H9 (cell line): ENCODE measurements at regions not wholly inside any gene's neighbourhood (a gene's known extent, or its start where the extent isn't known, plus 50 kb on each side); places are given as distances from the start of the nearest gene placed in this dataset.

Experiments
- DNase-seq: peaks from one replicate; pipeline ENCODE4 v3.0.0-alpha.2; 2017
- H2AFZ ChIP-seq: one replicate; pipeline ENCODE4 v1.6.1; 2013; ENCODE audit warnings: mild to moderate bottlenecking, low read length, control low read depth, moderate library complexity
- H2AK5ac ChIP-seq: 2 replicates; pipeline ENCODE4 v1.6.1; 2013; ENCODE audit warnings: low read length, control low read depth, mixed read lengths; ENCODE audit not compliant: insufficient read length
- H2BK120ac ChIP-seq: one replicate; pipeline ENCODE4 v1.6.1; 2013; ENCODE audit warnings: low read depth, mild to moderate bottlenecking, low read length, control low read depth, inconsistent platforms; ENCODE audit not compliant: poor library complexity, severe bottlenecking
- H2BK12ac ChIP-seq: 2 replicates; pipeline ENCODE4 v1.6.1; 2013; ENCODE audit warnings: low read length, control low read depth, mixed read lengths, low read depth; ENCODE audit not compliant: insufficient read length
- H2BK15ac ChIP-seq: 2 replicates; pipeline ENCODE4 v1.6.1; 2013; ENCODE audit warnings: low read depth, low read length, control low read depth
- H2BK20ac ChIP-seq: one replicate; pipeline ENCODE4 v1.6.1; 2013; ENCODE audit warnings: low read depth, mild to moderate bottlenecking, low read length, control low read depth, inconsistent platforms; ENCODE audit not compliant: poor library complexity, severe bottlenecking
- H2BK5ac ChIP-seq: 2 replicates; pipeline ENCODE4 v1.6.1; 2013; ENCODE audit warnings: low read length, control low read depth, mixed read lengths; ENCODE audit not compliant: insufficient read length
- H3K14ac ChIP-seq: 2 replicates; pipeline ENCODE4 v1.6.1; 2013; ENCODE audit warnings: low read length, control low read depth; ENCODE audit not compliant: insufficient read depth
- H3K18ac ChIP-seq: 2 replicates; pipeline ENCODE4 v1.6.1; 2013; ENCODE audit warnings: low read depth, mild to moderate bottlenecking, mixed read lengths, low read length, control low read depth; ENCODE audit not compliant: insufficient read length
- H3K23ac ChIP-seq: 2 replicates; pipeline ENCODE4 v1.6.1; 2013; ENCODE audit warnings: low read length, control low read depth, mixed read lengths, low read depth; ENCODE audit not compliant: insufficient read length
- H3K23me2 ChIP-seq: 2 replicates; pipeline ENCODE4 v1.6.1; 2013; ENCODE audit warnings: low read depth, mild to moderate bottlenecking, mixed read lengths, low read length, control low read depth; ENCODE audit not compliant: insufficient read length, poor library complexity, severe bottlenecking
- H3K27ac ChIP-seq: 2 replicates; pipeline ENCODE4 v1.5.1; 2013; ENCODE audit warnings: low read length, control low read depth, mixed read lengths, low read depth; ENCODE audit not compliant: insufficient read length
- H3K27me3 ChIP-seq: 2 replicates; pipeline ENCODE4 v1.6.1; 2013; ENCODE audit warnings: low read length, control low read depth, inconsistent platforms; ENCODE audit not compliant: insufficient read depth
- H3K4ac ChIP-seq: 2 replicates; pipeline ENCODE4 v1.6.1; 2013; ENCODE audit warnings: low read depth, mild to moderate bottlenecking, control low read depth, inconsistent platforms, low read length, moderate library complexity
- H3K4me1 ChIP-seq: 2 replicates; pipeline ENCODE4 v1.6.1; 2013; ENCODE audit warnings: low read length, control low read depth, inconsistent platforms; ENCODE audit not compliant: insufficient read depth
- H3K4me2 ChIP-seq: 2 replicates; pipeline ENCODE4 v1.6.1; 2013; ENCODE audit warnings: low read length, control low read depth, mixed read lengths; ENCODE audit not compliant: insufficient read length, insufficient read depth
- H3K56ac ChIP-seq: 2 replicates; pipeline ENCODE4 v1.6.1; 2013; ENCODE audit warnings: low read depth, mild to moderate bottlenecking, mixed read lengths, low read length, control low read depth; ENCODE audit not compliant: insufficient read length
- H3K79me1 ChIP-seq: 2 replicates; pipeline ENCODE4 v1.6.1; 2013; ENCODE audit warnings: low read depth, mild to moderate bottlenecking, moderate library complexity, low read length, control low read depth, inconsistent platforms; ENCODE audit not compliant: insufficient read depth, poor library complexity, severe bottlenecking
- H3K79me2 ChIP-seq: 2 replicates; pipeline ENCODE4 v1.6.1; 2013; ENCODE audit warnings: low read length, control low read depth, inconsistent platforms; ENCODE audit not compliant: insufficient read depth
- H3K9ac ChIP-seq: 2 replicates; pipeline ENCODE4 v1.6.1; 2013; ENCODE audit warnings: low read length, control low read depth, mixed read lengths; ENCODE audit not compliant: insufficient read length; ENCODE audit errors: extremely low read depth
- H3K9me3 ChIP-seq: one replicate; pipeline ENCODE4 v1.6.1; 2013; ENCODE audit warnings: low read depth, low read length, inconsistent platforms; ENCODE audit not compliant: control insufficient read depth
- H3T11ph ChIP-seq: one replicate; pipeline ENCODE4 v1.6.1; 2013; ENCODE audit warnings: mild to moderate bottlenecking, low read length, control low read depth, inconsistent platforms
- H4K20me1 ChIP-seq: one replicate; pipeline ENCODE4 v1.6.1; 2013; ENCODE audit not compliant: control insufficient read depth, insufficient read length, insufficient read depth
- H4K5ac ChIP-seq: 2 replicates; pipeline ENCODE4 v1.6.1; 2013; ENCODE audit warnings: low read depth, mild to moderate bottlenecking, mixed read lengths, low read length, control low read depth; ENCODE audit not compliant: insufficient read length
- H4K8ac ChIP-seq: replicated peaks from 2 replicates; pipeline ENCODE4 v1.6.1; 2013; ENCODE audit warnings: low read length, control low read depth, mixed read lengths, low read depth; ENCODE audit not compliant: insufficient read length
- H4K91ac ChIP-seq: 2 replicates; pipeline ENCODE4 v1.6.1; 2013; ENCODE audit warnings: low read depth, mild to moderate bottlenecking, moderate library complexity, mixed read lengths, low read length, control low read depth; ENCODE audit not compliant: insufficient read length
- H3K27ac Mint-ChIP-seq, 3 experiments: 2 replicates in 2 of 3; 3 replicates in 1 of 3; pipeline ENCODE4 v1.8.0; 2020 to 2021; ENCODE audit warnings: mixed read lengths in 3 of 3, mild to moderate bottlenecking in 1 of 3, moderate library complexity in 1 of 3
- H3K27me3 Mint-ChIP-seq: 2 replicates; pipeline ENCODE4 v1.8.0; 2021; ENCODE audit warnings: low read depth, mild to moderate bottlenecking, moderate library complexity, mixed read lengths
- H3K36me3 Mint-ChIP-seq, 3 experiments: 2 replicates in 2 of 3; 3 replicates in 1 of 3; pipeline ENCODE4 v1.8.0; 2020 to 2021; ENCODE audit warnings: low read depth in 3 of 3, mixed read lengths in 3 of 3; ENCODE audit not compliant: insufficient read depth in 1 of 3
- H3K4me1 Mint-ChIP-seq, 2 experiments: 2 replicates each; pipeline ENCODE4 v1.8.0; 2020; ENCODE audit warnings: mixed read lengths in 2 of 2
- H3K4me3 Mint-ChIP-seq, 2 experiments: 2 replicates in 1 of 2; 3 replicates in 1 of 2; pipeline ENCODE4 v1.8.0; 2020 to 2021; ENCODE audit warnings: mild to moderate bottlenecking in 2 of 2, mixed read lengths in 2 of 2, moderate library complexity in 1 of 2
- H3K9me3 Mint-ChIP-seq, 2 experiments: 2 replicates in 1 of 2; 3 replicates in 1 of 2; pipeline ENCODE4 v1.8.0; 2020; ENCODE audit warnings: mild to moderate bottlenecking in 2 of 2, mixed read lengths in 2 of 2, moderate library complexity in 1 of 2
- CTCF ChIP-seq: fragments of 200-600 bp; sonication (generic); conservative IDR thresholded peaks from 3 replicates; pipeline ENCODE4 v1.8.0; 2021; ENCODE audit warnings: antibody characterized with exemption, mild to moderate bottlenecking
- whole genome bisulfite sequencing: extraction: QIAGEN DNeasy Blood & Tissue Kit; methylation state at CpG from one replicate; pipeline ENCODE4 v1.1.7; 2013; ENCODE audit warnings: missing lambda C conversion rate, low lambda C conversion rate, mixed read lengths; ENCODE audit not compliant: insufficient read length; ENCODE audit errors: extremely low coverage; 5-methylcytosine and 5-hydroxymethylcytosine counted together

GRCh38 chrX:95612350-95612749 is 1072.3 kb upstream of the DIAPH2 start:
- H4K8ac ChIP-seq = no peak overlapping the region
- no peaks in the 10 kb centered on the region for H3K27me3 ChIP-seq
- no peaks in the 10 kb centered on the region for H3K9me3 ChIP-seq
- H4K5ac ChIP-seq = no peak overlapping the region
- no peak overlapping the region for H3K56ac ChIP-seq
- no peak overlapping the region for H3K4me2 ChIP-seq
- no peaks in the 10 kb centered on the region for H3K4me1 Mint-ChIP-seq
- no peak overlapping the region for H2BK5ac ChIP-seq
- H3K36me3 Mint-ChIP-seq = peaks cover 0 to 10% (median 0%) of the 10 kb centered on the region in 3 experiments; a peak in 2 of 7 replicates
- H2AFZ ChIP-seq = no peak overlapping the region
- no peak overlapping the region for H2BK20ac ChIP-seq
- H4K91ac ChIP-seq = no peak overlapping the region
- no peak overlapping the region for H3K4ac ChIP-seq
- H3K9ac ChIP-seq = no peak overlapping the region
- no peak for TF ChIP-seq CTCF
- peaks cover 8 to 13% of the 10 kb centered on the region in 2 experiments for H3K9me3 Mint-ChIP-seq
- H3K27me3 Mint-ChIP-seq = no peaks in the 10 kb centered on the region; the same call in 1 of the 2 replicates
- H3K18ac ChIP-seq = no peak overlapping the region
- no peak overlapping the region for H3K14ac ChIP-seq
- no peaks in the 10 kb centered on the region for H3K23me2 ChIP-seq
- H3K79me2 ChIP-seq = no peaks in the 10 kb centered on the region
- no peak overlapping the region for H3K27ac Mint-ChIP-seq
- H2AK5ac ChIP-seq = no peak overlapping the region
- no peaks in the 10 kb centered on the region for H3K79me1 ChIP-seq
- no peak overlapping the region for H2BK120ac ChIP-seq
- no peaks in the 10 kb centered on the region for H3K4me1 ChIP-seq
- no peak overlapping the region for H3K27ac ChIP-seq
- no peaks in the 10 kb centered on the region for H4K20me1 ChIP-seq
- no peak overlapping the region for H2BK12ac ChIP-seq
- no peak overlapping the region for H2BK15ac ChIP-seq
- no peak for DNase-seq
- no CpG with 5 or more reads among the region's 2 CpGs for WGBS
- no peak overlapping the region for H3K23ac ChIP-seq
- H3K4me3 Mint-ChIP-seq = no peak overlapping the region
- H3T11ph ChIP-seq = no peak overlapping the region
